ENCODE measurements at regions not wholly inside any gene's neighbourhood (a gene's known extent, or its start where the extent isn't known, plus 50 kb on each side); places are given as distances from the start of the nearest gene placed in this dataset.

DNA sequence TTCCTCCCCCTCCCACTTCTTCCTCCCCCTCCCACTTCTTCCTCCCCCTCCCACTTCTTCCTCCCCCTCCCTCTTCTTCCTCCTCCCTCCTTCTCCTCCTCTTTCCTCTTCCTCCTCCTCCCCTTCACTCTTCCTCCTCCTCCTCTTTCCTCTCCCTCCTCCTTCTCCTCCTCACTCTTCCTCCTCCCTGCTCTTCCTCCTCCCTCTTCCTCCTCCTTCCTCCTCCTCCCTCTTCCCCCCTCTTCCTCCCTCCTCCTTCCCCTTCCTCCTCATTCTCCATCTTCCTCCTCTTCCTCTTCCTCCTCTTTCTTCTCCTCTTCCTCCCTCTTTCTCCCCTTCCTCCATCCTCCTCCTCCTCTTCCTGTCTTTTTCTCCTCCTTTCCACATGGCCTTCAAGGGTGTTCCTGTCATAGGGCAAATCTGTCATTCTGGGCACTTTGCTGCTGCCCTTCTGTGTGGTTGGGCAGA is 111.4 kb downstream of the PHETA1 start:
- no peaks in the 10 kb centered on the region for H3K4me1 ChIP-seq
- peaks cover 0 to 26% of the 10 kb centered on the region in 2 donors for H3K27me3 ChIP-seq
- H3K9me3 ChIP-seq: no peaks in the 10 kb centered on the region
- DNase-seq (ENCODE audit: low spot score in 2 of 2): no peak
- H3K27ac ChIP-seq: no peak overlapping the region
- H3K36me3 ChIP-seq: no peaks in the 10 kb centered on the region
- no peak overlapping the region for H3K4me3 ChIP-seq
- TF ChIP-seq POLR2A (IDR thresholded peaks at IDR 0.05) (no peak), POLR2AphosphoS5 (IDR thresholded peaks at IDR 0.05) (no peak), CTCF (IDR thresholded peaks at IDR 0.05) (no peak)
- intact Hi-C loops (cut with DNase I; ENCODE audit: low total_unique reads): no loop called here

DNA sequence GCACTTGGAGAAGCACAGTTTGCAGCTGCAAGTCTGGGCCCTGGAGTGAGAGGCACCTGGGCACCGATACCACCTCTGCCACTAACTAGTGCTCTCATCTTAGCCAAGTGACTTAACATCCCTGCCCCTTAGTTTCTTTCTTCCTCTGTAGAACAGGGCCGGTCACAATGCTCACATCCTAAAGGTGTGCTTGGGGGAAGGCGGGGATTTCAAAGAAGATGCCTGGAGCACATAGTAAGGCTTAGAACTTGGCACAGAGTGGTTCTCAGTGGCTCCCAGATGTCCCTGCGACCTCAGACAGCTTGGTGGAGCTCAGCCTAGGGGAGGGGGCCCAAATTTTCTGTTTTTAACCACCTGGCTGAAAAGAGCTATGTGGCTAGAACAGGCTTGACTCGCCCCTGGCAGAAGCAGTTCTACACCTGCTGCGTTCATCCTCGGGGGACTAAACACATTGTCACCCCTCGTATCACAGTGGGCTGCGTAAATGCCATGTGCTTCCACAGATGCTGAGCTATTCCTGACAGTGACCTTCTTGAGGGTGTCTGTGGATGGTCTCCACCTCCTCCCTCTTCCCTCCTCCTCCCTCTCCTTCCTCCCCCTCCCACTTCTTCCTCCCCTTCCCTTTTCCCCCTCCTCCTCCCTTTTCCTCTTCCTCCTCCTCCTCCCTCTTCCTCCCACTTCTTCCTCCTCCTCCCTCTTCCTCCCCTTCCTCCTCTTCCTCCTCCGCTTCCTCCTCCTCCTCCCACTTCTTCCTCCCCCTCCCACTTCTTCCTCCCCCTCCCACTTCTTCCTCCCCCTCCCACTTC is 112.1 kb downstream of the PHETA1 start:
- Histone ChIP-seq H3K9me3 (no peaks in the 10 kb centered on the region), H3K27me3 (peaks cover 0 to 28% of the 10 kb centered on the region in 2 donors), H3K4me1 (no peaks in the 10 kb centered on the region), H3K4me3 (no peak overlapping the region), H3K36me3 (no peaks in the 10 kb centered on the region), H3K27ac (no peak overlapping the region)
- DNase-seq (ENCODE audit: low spot score in 2 of 2): no peak
- TF ChIP-seq POLR2AphosphoS5 (IDR thresholded peaks at IDR 0.05) (no peak), POLR2A (IDR thresholded peaks at IDR 0.05) (no peak), CTCF (IDR thresholded peaks at IDR 0.05) (no peak)
- intact Hi-C loops (cut with DNase I; ENCODE audit: low total_unique reads): no loop called here

DNA sequence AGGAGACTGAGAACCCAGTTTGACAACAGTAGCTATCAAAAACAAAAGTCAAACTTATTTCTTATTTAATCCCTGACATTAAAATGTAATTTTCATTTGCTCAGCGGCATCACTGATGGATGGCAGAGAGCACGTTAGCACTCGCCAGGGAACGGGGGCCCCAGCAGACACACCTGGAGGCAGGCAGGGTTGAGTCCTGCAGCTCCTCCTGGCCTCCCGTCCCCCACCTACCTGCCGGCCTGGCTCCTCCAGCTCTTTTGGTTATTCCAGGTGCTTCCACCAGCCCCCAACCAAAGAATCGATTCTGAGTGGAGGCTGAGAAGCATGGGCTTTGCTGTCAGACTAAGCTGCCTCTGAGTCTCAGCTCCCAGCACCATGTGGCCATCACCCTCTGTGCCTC is 113.6 kb downstream of the PHETA1 start:
- intact Hi-C loops (cut with DNase I; ENCODE audit: low total_unique reads): no loop called here
- Histone ChIP-seq H3K4me1 (no peaks in the 10 kb centered on the region), H3K27me3 (peaks cover 0 to 32% of the 10 kb centered on the region in 2 donors), H3K4me3 (no peak overlapping the region), H3K9me3 (no peaks in the 10 kb centered on the region), H3K36me3 (no peaks in the 10 kb centered on the region), H3K27ac (no peak overlapping the region)
- no peak for DNase-seq (ENCODE audit: low spot score in 2 of 2)
- TF ChIP-seq POLR2AphosphoS5 (IDR thresholded peaks at IDR 0.05) (no peak), POLR2A (IDR thresholded peaks at IDR 0.05) (no peak), CTCF (IDR thresholded peaks at IDR 0.05) (no peak)

DNA sequence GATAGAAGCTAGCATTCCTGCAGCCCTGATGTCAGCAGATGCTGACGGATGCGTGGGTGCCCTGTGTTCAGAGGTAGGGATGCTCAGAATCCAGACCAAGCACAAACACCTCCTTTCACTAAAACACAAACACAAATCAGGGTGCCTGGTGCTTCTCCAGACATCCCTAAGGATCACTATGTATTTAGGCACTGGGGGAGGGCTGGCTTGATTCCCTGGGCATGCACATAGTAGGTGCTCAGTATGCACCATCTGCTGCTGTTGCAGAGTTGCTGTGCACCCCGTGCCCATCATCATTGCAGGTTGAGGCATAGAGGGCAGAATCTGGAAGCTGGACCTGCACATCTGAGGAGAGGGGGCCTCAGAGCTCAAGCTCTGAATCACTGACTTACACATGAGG is 114.8 kb downstream of the PHETA1 start:
- DNase-seq (ENCODE audit: low spot score in 2 of 2): no peak
- H3K4me3 ChIP-seq: no peak overlapping the region
- peaks cover 0 to 36% of the 10 kb centered on the region in 2 donors for H3K27me3 ChIP-seq
- no peak for TF ChIP-seq POLR2A (IDR thresholded peaks at IDR 0.05)
- TF ChIP-seq CTCF (IDR thresholded peaks at IDR 0.05): no peak
- no peak for TF ChIP-seq POLR2AphosphoS5 (IDR thresholded peaks at IDR 0.05)
- H3K4me1 ChIP-seq: no peaks in the 10 kb centered on the region
- intact Hi-C loops (cut with DNase I; ENCODE audit: low total_unique reads): no loop called here
- no peaks in the 10 kb centered on the region for H3K9me3 ChIP-seq
- no peak overlapping the region for H3K27ac ChIP-seq
- H3K36me3 ChIP-seq: no peaks in the 10 kb centered on the region

GRCh38 chr12:111253213-111253612 is 115.7 kb downstream of the PHETA1 start:
- intact Hi-C loops (cut with DNase I; ENCODE audit: low total_unique reads): no loop called here
- no peaks in the 10 kb centered on the region for H3K36me3 ChIP-seq
- H3K27me3 ChIP-seq: peaks cover 0 to 36% of the 10 kb centered on the region in 2 donors
- no peak for DNase-seq (ENCODE audit: low spot score in 2 of 2)
- no peak overlapping the region for H3K4me3 ChIP-seq
- TF ChIP-seq POLR2AphosphoS5 (IDR thresholded peaks at IDR 0.05): no peak
- no peak for TF ChIP-seq POLR2A (IDR thresholded peaks at IDR 0.05)
- TF ChIP-seq CTCF (IDR thresholded peaks at IDR 0.05): no peak
- H3K4me1 ChIP-seq: no peaks in the 10 kb centered on the region
- H3K9me3 ChIP-seq: no peaks in the 10 kb centered on the region
- no peak overlapping the region for H3K27ac ChIP-seq

All from breast epithelium (tissue), 4 donors.